ENCODE measurements at regions not wholly inside any gene's neighbourhood (a gene's known extent, or its start where the extent isn't known, plus 50 kb on each side); places are given as distances from the start of the nearest gene placed in this dataset.
"Not testable (repeated sequence)": the region's sequence is repeated elsewhere in the genome, so short reads cannot be mapped to it uniquely, and the experiment has no call there.

DNA sequence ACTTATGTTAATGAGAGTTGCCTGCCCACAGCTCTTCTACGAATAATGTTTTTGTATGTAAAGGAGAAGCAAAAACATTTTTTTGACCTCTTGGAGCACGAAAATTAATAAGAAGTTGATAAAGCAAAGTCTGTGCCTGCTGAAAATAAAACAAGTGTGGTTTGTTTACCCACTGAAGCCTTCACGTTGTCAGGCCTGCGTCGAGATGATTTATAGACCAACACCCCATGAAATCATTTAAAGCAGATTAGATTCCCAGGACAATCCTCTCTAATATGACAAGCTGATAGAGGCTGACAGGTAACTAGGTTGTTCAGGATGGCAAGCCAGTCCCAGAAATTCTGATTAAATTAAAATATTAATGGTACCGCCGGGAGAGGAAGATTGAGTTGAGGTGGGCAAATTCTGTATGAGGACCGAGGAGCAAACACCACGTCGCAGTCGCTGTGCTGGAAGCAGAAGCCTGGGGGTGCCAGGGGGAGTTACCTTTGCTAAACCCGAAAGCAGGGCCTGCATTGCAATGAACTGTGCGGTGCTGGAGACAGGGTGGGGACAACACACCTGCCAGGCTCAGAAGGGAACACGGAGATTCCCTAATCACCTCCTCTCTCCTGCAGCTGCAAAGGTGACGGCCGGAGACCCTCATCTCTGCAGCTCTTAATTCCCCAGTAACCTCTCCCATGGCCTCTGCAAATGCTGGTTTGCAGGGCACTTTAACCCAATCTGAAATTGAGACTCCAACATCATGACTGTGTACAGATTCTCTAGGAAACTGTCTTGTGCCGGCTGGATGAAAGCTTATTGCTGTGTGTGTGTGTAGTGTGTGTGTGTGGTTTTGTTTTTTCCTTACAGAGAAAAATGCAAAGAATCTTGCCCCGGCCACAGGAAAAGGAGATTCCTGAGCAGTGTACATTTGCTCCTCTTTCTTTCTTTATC, 2805.9 kb downstream of the RPIA start:
- DNase-seq; H3K27me3 ChIP-seq; H3K27ac ChIP-seq; H3K4me1 ChIP-seq; H3K36me3 ChIP-seq; intact Hi-C loops (cut with DNase I); H3K4me3 ChIP-seq: not testable (repeated sequence)
- 53 to 60% methylated on average over 12 to 13 of the region's 18 CpGs for WGBS, 2 donors
- peaks cover 0 to 10% (median 0%) of the 10 kb centered on the region in 11 donors for H3K9me3 ChIP-seq
- ATAC-seq: peak in 2 of 8 donors; percentile 41 to 50

GRCh38 chr2:91498065-91498449, 2806.6 kb downstream of the RPIA start:
- ATAC-seq; DNase-seq; H3K36me3 ChIP-seq; H3K4me3 ChIP-seq; intact Hi-C loops (cut with DNase I); H3K27ac ChIP-seq; H3K27me3 ChIP-seq; H3K4me1 ChIP-seq: not testable (repeated sequence)
- peaks cover 0 to 14% (median 0%) of the 10 kb centered on the region in 11 donors for H3K9me3 ChIP-seq

DNA sequence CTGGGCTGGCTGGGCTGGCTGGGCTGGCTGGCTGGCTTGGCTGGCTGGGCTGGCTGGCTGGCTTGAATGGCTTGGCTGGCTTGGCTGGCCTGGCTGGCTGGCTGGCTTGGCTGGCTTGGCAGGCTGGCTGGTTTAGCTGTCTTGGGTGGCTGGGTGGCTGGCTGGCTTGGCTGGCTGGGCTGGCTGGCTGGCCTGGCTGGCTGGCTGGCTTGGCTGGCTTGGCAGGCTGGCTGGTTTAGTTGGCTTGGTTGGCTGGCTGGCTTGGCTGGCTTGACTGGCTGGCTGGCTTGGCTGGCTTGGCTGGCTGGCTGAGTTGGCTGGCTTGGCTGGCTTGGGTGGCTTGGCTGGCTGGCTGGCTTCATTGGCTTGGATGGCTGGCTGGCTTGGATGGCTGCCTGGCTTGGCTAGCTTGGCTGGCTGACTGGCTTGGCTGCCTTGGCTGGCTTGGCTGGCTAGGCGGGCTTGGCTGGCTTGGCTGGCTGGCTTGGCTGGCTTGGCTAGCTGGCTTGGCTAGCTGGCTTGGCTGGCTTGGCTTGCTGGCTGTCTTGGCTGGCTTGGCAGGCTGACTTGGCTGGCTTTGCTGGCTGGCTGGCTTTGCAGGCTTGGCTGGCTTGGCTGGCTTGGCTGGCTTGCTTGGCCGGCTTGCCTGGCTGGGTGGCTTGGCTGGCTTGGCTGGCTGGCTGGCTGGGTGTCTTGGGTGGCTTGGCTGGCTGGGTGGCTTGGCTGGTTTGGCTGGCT, 2807.2 kb downstream of the RPIA start:
- 76 to 88% methylated on average over 2 of the region's 2 CpGs for WGBS, 2 donors
- H3K36me3 ChIP-seq; intact Hi-C loops (cut with DNase I); DNase-seq; H3K4me1 ChIP-seq; H3K4me3 ChIP-seq; H3K27ac ChIP-seq; H3K27me3 ChIP-seq: not testable (repeated sequence)
- peak in 1 of 8 donors; percentile 47 for ATAC-seq
- peaks cover 0 to 14% (median 0%) of the 10 kb centered on the region in 11 donors for H3K9me3 ChIP-seq

DNA sequence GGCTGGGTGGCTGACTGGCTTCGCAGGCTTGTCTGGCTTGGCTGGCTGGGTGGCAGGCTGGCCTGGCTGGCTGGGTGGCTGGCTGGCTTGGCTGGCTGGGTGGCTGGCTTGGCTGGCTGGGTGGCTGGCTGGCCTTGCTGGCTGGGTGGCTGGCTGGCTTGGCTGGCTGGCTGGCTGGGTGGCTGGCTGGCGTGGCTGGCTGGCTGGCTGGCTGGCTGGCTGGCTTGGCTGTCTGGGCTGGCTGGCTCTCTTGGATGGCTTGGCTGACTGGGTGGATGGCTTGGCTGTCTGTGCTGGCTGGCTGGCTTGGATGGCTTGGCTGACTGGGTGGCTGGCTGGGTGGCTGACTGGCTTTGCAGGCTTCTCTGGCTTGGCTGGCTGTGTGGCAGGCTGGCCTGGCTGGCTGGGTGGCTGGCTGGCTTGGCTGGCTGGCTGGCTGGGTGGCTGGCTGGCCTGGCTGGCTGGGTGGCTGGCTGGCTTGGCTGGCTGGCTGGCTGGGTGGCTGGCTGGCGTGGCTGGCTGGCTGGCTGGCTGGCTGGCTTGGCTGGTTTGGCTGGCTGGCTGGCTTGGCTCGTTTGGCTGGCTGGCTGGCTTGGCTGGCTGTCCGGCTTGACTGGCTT, 2808.1 kb downstream of the RPIA start:
- H3K4me3 ChIP-seq; H3K36me3 ChIP-seq; H3K27ac ChIP-seq; DNase-seq; intact Hi-C loops (cut with DNase I); H3K4me1 ChIP-seq; H3K27me3 ChIP-seq; ATAC-seq: not testable (repeated sequence)
- WGBS, 2 donors: 43 to 64% methylated on average over 5 of the region's 5 CpGs
- peaks cover 0 to 14% (median 0%) of the 10 kb centered on the region in 11 donors for H3K9me3 ChIP-seq

GRCh38 chr2:91500246-91500977, 2808.9 kb downstream of the RPIA start:
- DNase-seq; H3K4me1 ChIP-seq; ATAC-seq; H3K27me3 ChIP-seq; intact Hi-C loops (cut with DNase I); H3K36me3 ChIP-seq; H3K4me3 ChIP-seq; H3K27ac ChIP-seq: not testable (repeated sequence)
- 88 to 92% methylated on average over 6 of the region's 6 CpGs for WGBS, 2 donors
- H3K9me3 ChIP-seq: peaks cover 0 to 14% (median 0%) of the 10 kb centered on the region in 11 donors

DNA sequence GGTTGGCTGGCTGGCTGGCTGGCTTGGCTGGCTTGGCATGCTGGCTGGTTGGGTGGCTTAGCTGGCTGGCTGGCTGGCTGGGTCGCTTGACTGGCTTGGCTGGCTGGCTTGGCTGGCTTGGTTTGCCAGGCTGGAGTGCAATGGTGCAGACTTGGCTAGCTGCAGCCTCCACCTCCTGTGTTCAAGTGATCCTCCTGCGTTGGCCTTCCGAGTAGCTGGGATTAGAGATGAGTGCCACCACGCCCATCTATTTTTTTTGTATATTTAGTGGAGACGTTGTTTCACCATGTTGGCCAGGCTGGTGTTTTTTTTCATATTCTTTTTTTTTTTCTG, 2809.5 kb downstream of the RPIA start:
- DNase-seq; H3K4me1 ChIP-seq; H3K36me3 ChIP-seq; ATAC-seq; H3K27ac ChIP-seq; H3K4me3 ChIP-seq; H3K27me3 ChIP-seq; intact Hi-C loops (cut with DNase I): not testable (repeated sequence)
- peaks cover 0 to 14% (median 0%) of the 10 kb centered on the region in 11 donors for H3K9me3 ChIP-seq
- WGBS, 2 donors: 82 to 87% methylated on average over 5 of the region's 5 CpGs

- DNase-seq; H3K4me3 ChIP-seq; ATAC-seq; H3K36me3 ChIP-seq; H3K27ac ChIP-seq; H3K27me3 ChIP-seq; intact Hi-C loops (cut with DNase I); H3K4me1 ChIP-seq: not testable (repeated sequence)
- 93% methylated on average over 14 of the region's 17 CpGs for WGBS, 2 donors
- peaks cover 0 to 14% (median 0%) of the 10 kb centered on the region in 11 donors for H3K9me3 ChIP-seq
These were observed 2810.1 kb downstream of the RPIA start for GRCh38 chr2:91501481-91502080.

- H3K27ac ChIP-seq; H3K4me3 ChIP-seq; H3K36me3 ChIP-seq; H3K4me1 ChIP-seq; intact Hi-C loops (cut with DNase I); DNase-seq; H3K27me3 ChIP-seq: not testable (repeated sequence)
- peaks cover 0 to 14% (median 0%) of the 10 kb centered on the region in 11 donors for H3K9me3 ChIP-seq
- WGBS, 2 donors: 76 to 77% methylated on average over 7 of the region's 8 CpGs
- peak in 1 of 8 donors; percentile 34 for ATAC-seq
These were observed 2812.1 kb downstream of the RPIA start for GRCh38 chr2:91503572-91503958.

- H3K4me1 ChIP-seq; H3K4me3 ChIP-seq; ATAC-seq; DNase-seq; H3K27me3 ChIP-seq; intact Hi-C loops (cut with DNase I); H3K36me3 ChIP-seq; H3K27ac ChIP-seq: not testable (repeated sequence)
- 92 to 94% methylated on average over 10 to 13 of the region's 13 CpGs for WGBS, 2 donors
- H3K9me3 ChIP-seq: peaks cover 0 to 14% (median 0%) of the 10 kb centered on the region in 11 donors
These were observed 2812.7 kb downstream of the RPIA start for GRCh38 chr2:91503959-91504741.

Data from heart right ventricle (tissue), 16 donors.